ENCODE measurements at regions not wholly inside any gene's neighbourhood (a gene's known extent, or its start where the extent isn't known, plus 50 kb on each side); places are given as distances from the start of the nearest gene placed in this dataset.

DNA sequence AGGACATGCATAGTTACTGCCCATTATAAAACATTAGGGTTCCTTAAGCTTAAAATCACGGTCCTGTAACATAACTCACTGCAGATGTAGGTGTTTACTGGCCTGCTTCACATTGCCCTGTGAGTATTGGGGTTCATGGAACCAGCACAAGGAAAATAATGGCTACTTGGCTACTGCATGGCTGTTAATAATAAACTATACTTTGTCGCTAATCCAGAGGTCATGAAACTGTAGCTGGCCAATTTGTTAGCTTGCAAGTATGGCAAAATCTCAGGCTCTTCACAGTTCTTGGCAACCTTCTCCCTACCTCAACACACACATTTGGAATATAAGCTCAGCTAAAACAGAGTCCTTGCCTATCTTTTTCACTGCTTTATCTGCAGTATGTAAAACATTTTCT, 274.0 kb upstream of the NR5A2 start:
- TF ChIP-seq, protein P1, sequence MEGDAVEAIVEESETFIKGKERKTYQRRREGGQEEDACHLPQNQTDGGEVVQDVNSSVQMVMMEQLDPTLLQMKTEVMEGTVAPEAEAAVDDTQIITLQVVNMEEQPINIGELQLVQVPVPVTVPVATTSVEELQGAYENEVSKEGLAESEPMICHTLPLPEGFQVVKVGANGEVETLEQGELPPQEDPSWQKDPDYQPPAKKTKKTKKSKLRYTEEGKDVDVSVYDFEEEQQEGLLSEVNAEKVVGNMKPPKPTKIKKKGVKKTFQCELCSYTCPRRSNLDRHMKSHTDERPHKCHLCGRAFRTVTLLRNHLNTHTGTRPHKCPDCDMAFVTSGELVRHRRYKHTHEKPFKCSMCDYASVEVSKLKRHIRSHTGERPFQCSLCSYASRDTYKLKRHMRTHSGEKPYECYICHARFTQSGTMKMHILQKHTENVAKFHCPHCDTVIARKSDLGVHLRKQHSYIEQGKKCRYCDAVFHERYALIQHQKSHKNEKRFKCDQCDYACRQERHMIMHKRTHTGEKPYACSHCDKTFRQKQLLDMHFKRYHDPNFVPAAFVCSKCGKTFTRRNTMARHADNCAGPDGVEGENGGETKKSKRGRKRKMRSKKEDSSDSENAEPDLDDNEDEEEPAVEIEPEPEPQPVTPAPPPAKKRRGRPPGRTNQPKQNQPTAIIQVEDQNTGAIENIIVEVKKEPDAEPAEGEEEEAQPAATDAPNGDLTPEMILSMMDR (IDR thresholded peaks at IDR 0.05): no peak
- DNase-seq (ENCODE audit: low spot score): no peak
- H3K27ac ChIP-seq: no peak overlapping the region

DNA sequence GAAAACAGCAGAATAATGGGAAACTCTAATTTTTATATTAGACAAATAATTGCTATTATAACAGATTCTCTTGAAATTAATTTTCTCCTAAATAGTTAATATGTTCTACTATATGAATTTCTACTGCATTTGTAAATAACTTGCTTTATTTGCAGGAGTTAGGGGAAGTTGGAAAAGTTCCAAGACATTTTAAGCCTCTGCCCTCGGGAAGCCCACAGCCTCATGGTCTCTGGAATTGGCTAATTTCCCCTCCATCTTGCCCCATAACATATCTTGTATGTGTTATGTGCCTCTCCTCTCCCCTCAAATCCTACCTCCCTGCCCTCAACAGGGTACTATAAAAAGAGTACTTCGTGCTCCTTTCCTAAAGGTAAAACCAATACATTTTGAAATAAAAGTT, 271.4 kb upstream of the NR5A2 start:
- TF ChIP-seq, protein P1 (IDR thresholded peaks at IDR 0.05): no peak
- Histone ChIP-seq H3K4me1 (ENCODE audit: control insufficient read depth in 1 of 2, low read depth in 2 of 2) (no peaks in the 10 kb centered on the region), H3K36me3 (no peaks in the 10 kb centered on the region), H3K4me3 (no peak overlapping the region), H3K9me3 (no peaks in the 10 kb centered on the region), H3K27me3 (replicated peaks; ENCODE audit: insufficient read depth) (no peaks in the 10 kb centered on the region), H3K27ac (no peak overlapping the region)
- ATAC-seq (ENCODE audit: insufficient number of reproducible peaks, low FRiP score, low read depth) (no peak), DNase-seq (ENCODE audit: low spot score) (no peak)

More for the DNA sequence above, 274.0 kb upstream of the NR5A2 start:
- no peaks in the 10 kb centered on the region for H3K9me3 ChIP-seq
- no peak for ATAC-seq (ENCODE audit: insufficient number of reproducible peaks, low FRiP score, low read depth)
- no peaks in the 10 kb centered on the region for H3K36me3 ChIP-seq
- no peaks in the 10 kb centered on the region for H3K4me1 ChIP-seq (ENCODE audit: control insufficient read depth in 1 of 2, low read depth in 2 of 2)
- no peak overlapping the region for H3K4me3 ChIP-seq
- H3K27me3 ChIP-seq (replicated peaks; ENCODE audit: insufficient read depth): no peaks in the 10 kb centered on the region

DNA sequence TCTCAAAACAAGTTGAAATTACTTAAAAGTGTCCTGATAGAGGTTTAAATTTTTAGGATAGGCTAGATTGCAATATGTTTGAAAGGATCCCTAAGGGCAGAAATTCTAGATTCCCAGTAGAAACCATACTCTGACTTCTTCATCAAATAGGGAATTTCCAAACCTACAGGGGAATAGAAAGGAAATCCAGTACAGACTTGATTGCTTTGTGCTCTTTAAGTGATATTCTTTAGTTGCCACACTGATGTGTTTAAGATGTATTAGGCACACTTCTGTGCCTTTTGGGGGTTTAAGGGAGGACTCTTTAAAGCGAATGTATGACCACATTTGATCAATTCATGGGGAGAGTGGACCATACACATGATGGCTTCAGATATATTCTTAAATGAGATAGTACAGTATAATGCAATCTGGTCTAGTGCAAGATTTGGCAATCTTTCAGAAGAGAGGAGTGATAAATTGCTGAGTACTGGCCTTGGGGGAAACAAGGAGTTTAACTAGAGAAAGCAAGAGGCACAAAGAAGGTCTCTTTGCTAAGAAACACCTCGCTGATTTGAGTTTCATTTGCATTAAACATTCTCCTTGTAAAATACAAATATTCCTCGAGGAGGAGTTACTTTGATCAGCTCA, 268.8 kb upstream of the NR5A2 start:
- Histone ChIP-seq H3K4me1 (ENCODE audit: control insufficient read depth in 1 of 2, low read depth in 2 of 2) (no peaks in the 10 kb centered on the region), H3K36me3 (no peaks in the 10 kb centered on the region), H3K27me3 (replicated peaks; ENCODE audit: insufficient read depth) (no peaks in the 10 kb centered on the region), H3K4me3 (no peak overlapping the region), H3K27ac (no peak overlapping the region), H3K9me3 (no peaks in the 10 kb centered on the region)
- ATAC-seq (ENCODE audit: insufficient number of reproducible peaks, low FRiP score, low read depth): no peak
- TF ChIP-seq, protein P1 (IDR thresholded peaks at IDR 0.05): no peak
- DNase-seq (ENCODE audit: low spot score): no peak

DNA sequence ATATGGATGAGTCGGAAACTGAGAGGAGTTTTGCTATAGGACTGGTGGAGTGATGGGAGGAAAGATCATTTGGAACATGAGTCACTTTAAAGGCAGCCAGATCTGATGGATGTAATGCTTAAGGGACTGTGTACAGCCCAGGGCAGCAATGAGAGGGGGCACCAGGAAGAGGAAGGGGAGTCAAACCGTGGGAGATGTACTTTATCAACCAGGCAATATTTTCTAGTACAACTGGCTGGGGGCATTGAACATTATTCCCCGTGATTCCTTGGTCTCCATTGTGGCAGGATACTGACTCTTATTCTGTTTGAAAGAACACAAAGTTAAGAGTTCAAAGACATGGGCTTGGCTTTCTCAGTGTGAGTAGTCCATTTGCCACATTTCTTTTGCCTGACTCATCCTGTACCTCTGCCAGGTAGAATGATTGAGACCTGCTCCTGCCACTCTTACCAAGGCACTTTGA, 268.2 kb upstream of the NR5A2 start:
- TF ChIP-seq, protein P1 (IDR thresholded peaks at IDR 0.05): no peak
- no peak overlapping the region for H3K27ac ChIP-seq
- no peaks in the 10 kb centered on the region for H3K9me3 ChIP-seq
- H3K4me3 ChIP-seq: no peak overlapping the region
- H3K36me3 ChIP-seq: no peaks in the 10 kb centered on the region
- no peak for ATAC-seq (ENCODE audit: insufficient number of reproducible peaks, low FRiP score, low read depth)
- H3K27me3 ChIP-seq (replicated peaks; ENCODE audit: insufficient read depth): no peaks in the 10 kb centered on the region
- DNase-seq (ENCODE audit: low spot score): no peak
- H3K4me1 ChIP-seq (ENCODE audit: control insufficient read depth in 1 of 2, low read depth in 2 of 2): no peaks in the 10 kb centered on the region

DNA sequence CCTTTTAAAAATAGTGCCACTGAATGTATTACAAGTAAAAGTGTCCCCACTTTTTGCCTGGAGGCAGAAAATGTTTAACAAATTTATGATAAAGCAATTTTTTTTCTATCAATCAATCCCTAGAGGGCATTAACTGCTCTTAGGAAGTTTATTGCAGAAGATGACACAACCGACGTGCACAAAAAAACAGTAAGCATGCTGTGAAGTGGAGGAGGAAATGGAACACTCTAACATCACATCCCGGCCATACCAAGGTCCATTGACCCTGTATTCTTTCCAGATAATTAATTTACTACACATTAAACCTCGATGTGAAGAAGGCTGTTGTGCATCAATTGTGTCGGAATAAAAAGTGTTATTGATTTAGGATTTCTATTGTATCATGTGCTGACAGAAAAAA, 264.9 kb upstream of the NR5A2 start:
- DNase-seq (ENCODE audit: low spot score): no peak
- H3K27ac ChIP-seq: no peak overlapping the region
- H3K9me3 ChIP-seq: peaks cover 13% of the 10 kb centered on the region
- no peak for ATAC-seq (ENCODE audit: insufficient number of reproducible peaks, low FRiP score, low read depth)
- H3K36me3 ChIP-seq: no peaks in the 10 kb centered on the region
- H3K4me3 ChIP-seq: no peak overlapping the region
- H3K27me3 ChIP-seq (replicated peaks; ENCODE audit: insufficient read depth): no peaks in the 10 kb centered on the region
- TF ChIP-seq, protein P1 (IDR thresholded peaks at IDR 0.05): no peak
- H3K4me1 ChIP-seq (ENCODE audit: control insufficient read depth in 1 of 2, low read depth in 2 of 2): no peaks in the 10 kb centered on the region

Data from thoracic aorta (tissue), 2 donors.